Hematopoietic multipotent progenitor cell treated with erythropoietin and hydrocortisone succinate and interleukin-3 and kit ligand, for 4 days (in vitro differentiated cells): ENCODE measurements at regions not wholly inside any gene's neighbourhood (a gene's known extent, or its start where the extent isn't known, plus 50 kb on each side); places are given as distances from the start of the nearest gene placed in this dataset.
A peak's percentile ranks its signal among the peaks of the same experiment; 100 is the strongest.
"Not testable (repeated sequence)": the region's sequence is repeated elsewhere in the genome, so short reads cannot be mapped to it uniquely, and the experiment has no call there.

Source experiments
- DNase-seq: peaks from one replicate; pipeline ENCODE4 v3.0.0-alpha.2; 2015

DNA sequence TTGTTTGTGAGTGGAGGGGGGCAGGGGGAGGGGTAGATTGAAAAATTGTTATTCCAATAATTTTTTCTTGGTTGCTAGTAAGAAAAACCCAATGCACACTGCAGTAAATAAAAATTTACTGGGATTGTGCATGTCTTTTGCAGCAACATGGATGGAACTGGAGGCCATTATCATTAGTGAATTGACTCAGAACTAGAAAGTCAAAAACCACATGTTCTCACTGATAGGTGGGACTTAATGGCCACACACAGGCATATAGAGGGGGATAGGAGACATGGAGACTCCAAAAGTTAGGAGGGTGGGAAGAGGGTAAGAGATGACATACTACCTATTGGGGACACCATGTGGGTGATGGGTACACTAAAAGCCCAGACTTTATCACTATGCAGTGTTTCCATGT, 67.2 kb downstream of the BUB3 start:
- no peak for DNase-seq

DNA sequence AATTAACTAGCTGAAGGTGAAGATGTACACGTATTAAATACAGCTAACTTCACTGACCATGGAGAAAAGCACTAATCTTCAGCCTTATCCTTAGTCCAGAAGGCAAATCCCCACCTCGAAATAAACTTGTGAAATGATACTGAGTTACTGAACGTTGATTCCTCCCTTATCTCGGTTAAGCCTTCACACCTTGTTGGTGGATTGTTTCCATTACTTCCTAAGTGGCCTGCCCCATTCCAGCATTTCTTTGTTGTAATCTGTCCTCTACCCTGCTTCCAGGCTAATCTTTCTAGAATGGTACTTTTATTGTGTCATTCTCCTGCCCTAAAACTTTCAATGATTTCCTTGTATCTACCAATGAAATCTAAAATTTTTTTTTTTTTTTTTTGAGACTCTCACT, 68.6 kb downstream of the BUB3 start:
- DNase-seq: no peak

DNA sequence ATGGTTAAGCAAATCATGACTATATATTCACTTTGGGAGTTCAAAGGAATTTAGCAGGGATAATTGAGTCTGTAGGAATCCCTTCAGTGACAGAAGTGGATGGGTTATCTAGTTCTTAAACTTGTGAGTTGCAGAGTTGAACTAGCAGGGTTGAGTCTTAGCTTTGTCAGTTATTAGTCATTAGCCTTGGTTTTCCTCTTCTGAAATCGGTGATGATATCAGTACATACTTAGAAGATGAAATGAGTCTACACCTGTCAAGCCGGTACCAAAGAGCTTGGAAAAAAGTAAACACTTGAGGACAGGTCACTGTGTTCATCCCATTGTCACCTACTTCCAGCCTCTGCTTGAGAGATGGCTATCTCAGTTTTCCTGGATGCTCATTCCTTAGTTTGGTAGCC, 73.5 kb downstream of the BUB3 start:
- no peak for DNase-seq

DNA sequence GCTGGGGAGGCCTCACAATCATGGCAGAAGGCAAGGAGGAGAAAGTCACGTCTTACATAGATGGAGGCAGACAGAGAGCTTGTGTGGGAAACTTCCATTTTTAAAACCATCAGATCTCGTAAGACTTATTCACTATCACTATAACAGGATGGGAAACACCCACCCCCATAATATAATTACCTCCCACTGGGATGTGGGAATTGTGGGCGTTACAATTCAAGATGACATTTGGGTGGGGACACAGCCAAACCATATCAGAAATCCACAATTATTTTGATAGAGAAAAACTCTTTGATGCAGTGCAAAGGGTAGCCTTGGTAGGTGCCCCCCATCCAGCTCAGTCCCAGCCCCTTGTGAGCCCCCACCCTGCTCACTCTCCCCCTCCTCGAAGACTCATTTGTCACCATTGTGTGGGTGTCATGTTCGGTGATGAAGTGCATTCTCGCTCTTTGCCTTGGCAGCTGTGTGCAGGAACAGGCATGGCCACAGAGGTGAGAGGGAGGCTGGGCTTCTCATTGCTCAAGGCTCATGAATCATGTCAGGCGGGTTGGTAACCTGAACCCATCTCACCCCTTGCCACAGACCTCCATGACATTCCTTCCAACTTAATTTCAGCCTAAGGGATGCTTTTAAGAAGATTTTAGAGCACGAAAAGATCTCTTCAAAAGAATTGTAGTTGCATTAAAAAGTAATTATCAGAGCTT, 75.9 kb downstream of the BUB3 start:
- no peak for DNase-seq

DNA sequence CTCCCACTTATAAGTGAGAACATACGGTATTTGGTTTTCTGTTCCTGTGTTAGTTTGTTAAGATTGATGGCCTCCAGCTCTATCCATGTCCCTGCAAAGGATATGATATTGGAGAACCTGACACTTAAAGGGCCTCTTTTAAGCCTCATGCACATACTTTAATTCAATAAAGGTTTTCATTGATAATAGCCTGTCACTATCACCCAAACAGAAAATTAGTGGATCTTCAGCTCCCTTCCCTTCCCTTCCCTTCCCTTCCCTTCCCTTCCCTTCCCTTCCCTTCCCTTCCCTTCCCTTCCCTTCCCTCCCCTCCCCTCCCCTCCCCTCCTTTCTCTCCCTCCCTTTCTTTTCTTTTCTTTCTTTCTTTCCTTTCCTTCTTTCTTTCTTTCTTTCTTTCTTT, 78.7 kb downstream of the BUB3 start:
- not testable (repeated sequence) for DNase-seq

DNA sequence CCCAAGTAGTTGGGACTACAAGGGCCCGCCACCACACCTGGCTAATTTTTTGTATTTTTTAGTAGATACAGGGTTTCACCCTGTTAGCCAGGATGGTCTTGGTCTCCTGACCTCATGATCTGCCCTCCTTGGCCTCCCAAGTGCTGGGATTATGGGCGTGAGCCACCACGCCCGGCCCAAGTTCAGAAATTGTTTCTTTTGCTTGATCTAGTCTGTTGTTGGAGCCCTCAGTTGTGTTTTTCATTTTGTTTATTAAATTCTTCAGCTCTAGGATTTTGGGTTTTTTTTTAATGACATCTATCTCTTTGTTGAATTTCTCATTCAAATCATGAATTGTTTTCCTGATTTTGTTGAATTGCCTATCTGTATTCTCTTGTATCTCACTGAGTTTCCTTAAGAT, 80.8 kb downstream of the BUB3 start:
- not testable (repeated sequence) for DNase-seq

DNA sequence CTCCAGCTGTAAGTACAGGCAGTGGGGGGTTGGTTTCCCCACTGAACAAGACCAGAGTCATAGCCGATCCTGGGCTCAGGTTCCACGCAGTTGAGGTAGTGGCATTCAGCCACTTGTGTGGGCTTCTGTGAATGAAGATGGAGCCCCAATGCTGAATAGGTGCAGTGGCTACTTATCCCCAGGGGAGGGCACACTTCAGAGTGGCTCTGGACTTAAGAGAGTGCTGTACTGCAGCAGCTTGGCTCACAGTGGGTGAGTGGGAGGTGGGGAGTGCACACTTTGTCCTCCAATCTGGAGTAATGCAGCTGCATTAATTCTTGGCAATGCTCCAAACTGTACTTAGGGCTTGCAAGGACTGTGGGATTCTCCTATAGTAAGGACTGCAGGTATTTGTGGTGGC, 81.9 kb downstream of the BUB3 start:
- no peak for DNase-seq

DNA sequence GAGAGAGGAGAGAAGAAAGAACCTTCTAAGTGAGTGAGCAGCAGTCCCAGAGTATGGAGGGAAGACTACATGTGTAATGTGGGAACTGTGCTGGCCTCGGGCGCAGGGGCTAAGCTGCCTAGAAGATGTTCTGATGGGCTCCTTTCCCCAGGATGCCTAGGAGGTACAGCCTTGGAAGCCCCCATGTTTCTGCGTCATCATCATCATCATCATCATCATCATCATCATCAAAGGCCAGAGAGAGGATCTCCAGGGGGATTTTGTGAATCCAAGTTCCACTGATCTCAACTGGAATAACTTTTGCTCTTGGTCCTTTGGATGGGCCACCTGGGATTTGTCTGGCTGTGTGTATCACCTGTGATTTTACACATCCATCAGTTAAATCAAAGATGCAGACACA, 86.0 kb downstream of the BUB3 start:
- DNase-seq: no peak

DNA sequence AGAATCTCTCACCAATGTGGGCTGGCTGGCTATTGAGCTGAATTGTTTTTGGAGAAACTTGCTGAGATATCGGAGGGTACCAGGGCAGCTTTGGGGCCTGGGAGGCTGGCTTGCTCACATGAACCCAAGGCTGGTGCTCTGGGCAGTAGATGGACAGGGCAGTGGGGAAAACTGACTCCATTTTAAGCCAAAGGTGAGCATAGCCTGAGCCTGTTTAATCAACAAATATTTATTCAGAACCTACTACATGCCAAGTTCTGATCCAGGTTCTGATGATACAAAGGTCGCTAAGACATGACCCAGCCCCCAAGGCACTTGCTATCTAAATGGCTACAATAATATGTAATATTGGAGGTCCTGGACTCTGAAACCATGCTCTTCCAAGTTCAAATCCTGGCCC, 86.6 kb downstream of the BUB3 start:
- DNase-seq: no peak

DNA sequence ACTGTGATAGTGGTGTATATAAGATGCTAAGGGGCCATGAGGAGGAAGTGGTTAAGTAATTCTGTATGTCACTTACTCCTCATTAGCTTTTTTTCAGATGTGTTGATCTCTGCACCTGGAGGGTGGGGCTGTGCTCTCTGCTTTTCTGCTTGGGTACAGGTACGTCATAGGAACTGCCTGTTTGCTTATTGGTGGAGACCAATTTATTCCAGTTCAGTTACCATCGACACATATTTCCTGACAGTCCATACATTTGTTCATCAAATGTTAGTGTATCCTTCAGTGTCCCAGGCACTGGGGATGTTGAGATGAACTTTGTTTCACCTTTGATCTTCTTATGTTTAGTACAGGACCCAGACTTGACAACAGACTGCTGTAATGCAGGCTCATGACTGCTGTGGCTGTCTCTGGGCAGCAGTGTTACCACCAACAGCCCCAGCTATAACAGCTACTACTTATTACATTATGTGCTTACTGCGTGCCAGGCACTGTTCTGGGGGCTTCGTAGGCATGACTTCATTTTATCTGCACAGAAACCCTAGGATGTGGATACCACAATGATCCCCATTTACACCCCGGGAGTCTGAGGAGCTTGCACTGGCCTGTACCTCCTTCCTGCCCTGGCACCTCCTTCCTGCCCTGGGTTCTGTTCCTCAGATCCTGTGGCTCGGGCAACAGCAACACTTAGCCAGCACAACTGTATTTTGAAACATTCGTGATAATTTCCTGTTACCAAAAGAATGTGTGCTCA, 87.4 kb downstream of the BUB3 start:
- DNase-seq: peak; percentile 39

DNA sequence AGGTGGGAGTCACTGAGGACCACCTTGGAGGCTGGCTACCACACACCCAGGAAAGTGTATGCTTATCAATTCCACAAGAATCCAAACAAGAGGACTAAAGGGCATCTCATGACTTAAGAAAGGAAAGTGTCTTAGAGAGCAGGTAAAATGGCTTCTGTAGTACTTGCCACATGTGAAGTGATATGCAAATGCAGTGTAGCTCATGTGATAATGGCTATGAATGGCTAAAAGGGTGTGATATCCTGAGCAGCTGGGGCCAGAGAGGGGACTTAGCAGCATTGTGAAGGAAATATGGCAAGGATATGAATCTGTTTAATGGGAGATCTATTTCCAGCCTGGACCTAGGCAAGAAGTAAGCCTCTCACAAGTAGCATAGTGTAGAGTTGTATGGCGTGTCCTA, 90.5 kb downstream of the BUB3 start:
- no peak for DNase-seq

DNA sequence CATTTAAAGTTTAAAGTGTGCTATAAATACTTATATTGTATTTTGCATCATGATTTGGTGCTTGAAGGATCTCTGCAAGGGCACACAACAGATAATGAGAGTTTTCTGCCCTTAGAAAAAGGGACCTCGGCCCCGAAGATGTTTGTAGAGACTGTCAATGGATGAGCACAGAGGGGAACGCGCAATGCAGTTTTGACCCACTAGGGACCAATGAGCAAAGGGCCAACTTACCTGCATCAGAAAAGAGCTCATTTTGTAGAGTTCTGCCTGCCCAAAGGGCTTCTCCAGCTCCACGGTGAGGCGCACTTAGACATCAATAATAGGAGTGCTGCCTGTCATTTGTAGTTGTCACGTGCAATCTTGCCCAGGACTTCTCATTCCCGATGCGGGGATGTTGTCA, 91.1 kb downstream of the BUB3 start:
- DNase-seq: no peak

DNA sequence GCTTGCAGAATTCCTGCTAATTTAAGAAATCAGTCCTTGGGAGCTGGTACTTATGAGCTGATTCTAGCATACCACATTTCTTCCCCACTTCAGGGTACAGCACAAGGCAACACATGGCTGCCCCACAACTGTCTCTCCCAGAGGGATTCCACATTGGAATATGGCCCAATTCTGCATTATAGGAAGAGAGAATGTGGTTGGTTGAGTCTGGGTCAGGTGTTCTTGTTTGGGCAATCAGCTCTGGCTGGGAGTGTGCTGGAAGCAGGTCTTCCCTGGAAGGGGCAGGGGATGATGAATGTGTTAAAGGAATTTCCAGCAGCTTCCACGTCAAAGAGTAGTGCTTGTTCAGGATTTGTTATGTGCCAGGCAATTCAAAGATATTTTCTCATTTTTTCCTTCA, 95.7 kb downstream of the BUB3 start:
- no peak for DNase-seq

DNA sequence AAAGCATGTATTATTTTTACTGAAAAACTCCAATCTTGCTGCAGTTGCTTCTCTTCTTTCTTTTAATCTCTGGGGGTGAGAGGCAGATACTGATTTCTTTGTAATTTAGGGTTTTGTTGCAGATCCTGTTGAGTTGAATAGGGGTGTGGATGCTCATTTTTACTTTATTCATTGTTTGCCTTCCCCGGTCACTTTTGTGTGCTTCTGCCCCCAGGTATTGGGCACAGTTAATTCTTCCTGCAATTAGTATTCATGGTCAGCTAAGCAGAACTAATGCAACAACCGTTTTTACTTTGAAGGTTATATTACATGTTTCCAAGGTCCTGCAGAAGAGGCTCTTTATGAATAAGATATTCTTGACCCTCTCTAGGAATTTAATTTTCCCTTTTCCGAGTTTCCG, 96.4 kb downstream of the BUB3 start:
- DNase-seq: no peak

DNA sequence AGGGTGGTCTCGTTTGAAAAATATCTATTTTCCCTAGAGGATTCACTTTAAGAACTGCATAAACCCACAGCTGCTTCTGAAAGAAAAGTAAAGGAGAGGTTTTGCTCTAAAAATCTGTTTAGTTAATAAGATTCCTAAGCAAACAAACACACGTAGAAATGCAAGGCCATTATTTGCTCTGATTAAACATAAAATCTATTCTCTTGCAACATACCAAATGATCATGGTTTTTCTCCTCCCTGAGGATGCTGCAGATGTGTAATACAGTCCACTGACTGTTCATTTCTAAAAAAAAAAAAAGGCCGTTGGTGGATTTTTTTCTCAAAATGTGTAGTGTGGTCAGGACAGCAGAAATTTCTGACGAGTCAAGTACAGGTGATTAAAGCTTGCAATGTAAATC, 98.6 kb downstream of the BUB3 start:
- DNase-seq: no peak

DNA sequence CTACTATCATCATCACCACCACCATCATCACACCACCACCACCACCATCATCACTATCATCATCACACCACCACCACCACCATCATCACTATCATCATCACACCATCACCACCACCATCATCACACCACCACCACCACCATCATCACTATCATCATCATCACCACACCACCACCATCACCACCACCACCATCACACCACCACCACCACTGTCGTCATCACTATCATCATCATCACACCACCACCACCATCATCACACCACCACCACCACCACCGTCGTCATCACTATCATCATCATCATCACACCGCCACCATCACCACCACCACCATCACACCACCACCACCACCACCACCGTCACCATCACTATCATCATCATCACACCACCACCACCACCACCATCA, 100.1 kb downstream of the BUB3 start:
- not testable (repeated sequence) for DNase-seq

DNA sequence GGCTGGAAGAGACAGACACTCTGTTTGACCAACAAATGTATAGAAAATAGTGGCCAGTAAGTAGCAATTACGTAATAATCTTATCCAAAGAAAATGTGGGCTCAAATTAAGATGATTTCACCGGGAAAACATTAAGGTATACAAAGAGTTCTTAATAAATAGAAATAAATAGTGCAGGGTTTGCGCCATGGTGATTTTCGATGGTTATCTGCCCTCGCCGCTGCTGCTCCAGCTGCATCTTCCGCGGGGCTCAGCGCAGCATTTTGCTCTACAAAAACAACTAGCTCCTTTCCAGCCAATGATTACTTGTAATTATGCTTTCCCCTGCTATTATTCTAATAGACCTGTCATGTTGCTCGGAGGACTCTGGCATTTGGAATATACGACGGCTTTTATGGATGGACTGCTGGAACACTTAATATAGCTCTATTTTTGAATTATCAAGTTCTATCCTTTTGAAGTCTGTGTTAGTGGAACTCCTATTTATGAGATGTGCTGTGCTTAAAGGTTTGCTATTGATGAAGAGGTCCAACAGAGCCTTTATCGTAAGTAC, 103.8 kb downstream of the BUB3 start:
- DNase-seq: no peak

DNA sequence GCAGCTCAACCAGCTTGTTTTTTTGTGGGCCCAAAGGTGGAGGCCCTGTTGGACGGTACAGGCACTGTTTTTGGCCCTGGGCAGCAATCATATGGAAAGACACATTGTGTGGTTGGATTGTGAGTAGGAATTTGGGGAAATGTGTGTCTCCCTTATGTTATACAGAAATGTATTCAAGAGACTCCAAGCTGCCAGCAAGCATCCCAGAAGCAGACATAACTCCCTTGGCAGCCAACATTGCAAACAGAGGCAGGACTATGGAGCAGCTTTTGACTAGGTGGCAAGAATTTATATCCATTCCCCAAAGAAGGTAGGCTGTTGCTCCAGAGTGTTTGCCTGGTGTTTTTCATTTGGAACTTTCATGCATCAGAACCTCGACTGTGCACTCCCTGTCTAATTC, 104.9 kb downstream of the BUB3 start:
- no peak for DNase-seq

DNA sequence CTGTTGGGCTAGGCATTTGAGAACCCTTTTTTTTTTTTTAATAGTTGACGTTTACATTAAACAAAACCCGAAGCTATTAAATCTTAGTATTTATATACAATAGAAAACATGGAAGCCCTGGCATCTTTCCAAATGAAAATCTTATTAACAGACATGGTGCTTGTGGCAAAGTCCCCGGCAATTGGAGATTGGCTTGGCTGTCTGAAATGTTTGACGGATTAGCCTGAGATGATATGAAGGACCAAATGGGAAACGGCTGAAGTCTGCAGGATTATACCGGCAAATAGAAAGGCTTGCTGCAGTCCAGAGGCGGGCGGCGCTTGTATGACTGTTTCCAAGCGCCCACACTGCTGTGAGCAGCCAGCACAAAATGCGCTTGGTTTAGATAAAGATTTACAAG, 105.6 kb downstream of the BUB3 start:
- DNase-seq: no peak

DNA sequence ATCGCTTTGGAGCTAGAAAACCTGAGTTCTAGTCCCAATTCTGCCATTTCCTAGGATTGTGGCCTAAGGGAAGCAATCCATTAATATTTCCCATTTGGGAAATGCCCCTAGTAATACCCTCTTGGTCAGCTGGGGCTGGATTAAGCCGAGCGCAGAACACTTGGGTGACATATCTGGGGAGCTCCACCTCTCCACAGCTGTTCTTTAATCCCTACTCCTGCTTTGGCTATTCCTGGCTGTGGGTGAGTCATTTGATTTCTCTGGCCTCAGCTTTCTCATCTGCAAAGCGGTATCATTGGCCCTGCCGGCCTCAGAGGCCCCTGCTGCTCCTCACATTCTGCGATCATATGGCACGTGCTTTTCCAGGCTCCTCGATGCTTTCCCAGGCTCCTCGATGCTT, 108.3 kb downstream of the BUB3 start:
- DNase-seq: no peak

DNA sequence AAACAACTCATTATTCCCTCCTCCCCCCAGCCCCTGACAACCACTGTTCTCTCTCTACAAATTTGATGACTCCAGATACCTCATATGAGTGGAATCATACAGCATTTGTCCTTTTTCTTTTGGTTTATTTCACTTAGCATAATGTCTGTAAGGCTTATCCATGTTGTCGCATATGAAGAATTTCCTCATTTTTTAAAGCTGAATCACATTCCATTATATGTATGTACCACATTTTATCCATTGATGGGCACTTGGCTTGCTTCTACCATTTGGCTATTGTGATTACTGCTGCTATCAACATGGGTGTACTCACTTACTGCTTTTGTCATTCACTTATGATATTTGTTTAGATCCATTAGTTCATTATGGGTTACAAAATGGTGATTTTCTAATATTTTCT, 112.8 kb downstream of the BUB3 start:
- no peak for DNase-seq

DNA sequence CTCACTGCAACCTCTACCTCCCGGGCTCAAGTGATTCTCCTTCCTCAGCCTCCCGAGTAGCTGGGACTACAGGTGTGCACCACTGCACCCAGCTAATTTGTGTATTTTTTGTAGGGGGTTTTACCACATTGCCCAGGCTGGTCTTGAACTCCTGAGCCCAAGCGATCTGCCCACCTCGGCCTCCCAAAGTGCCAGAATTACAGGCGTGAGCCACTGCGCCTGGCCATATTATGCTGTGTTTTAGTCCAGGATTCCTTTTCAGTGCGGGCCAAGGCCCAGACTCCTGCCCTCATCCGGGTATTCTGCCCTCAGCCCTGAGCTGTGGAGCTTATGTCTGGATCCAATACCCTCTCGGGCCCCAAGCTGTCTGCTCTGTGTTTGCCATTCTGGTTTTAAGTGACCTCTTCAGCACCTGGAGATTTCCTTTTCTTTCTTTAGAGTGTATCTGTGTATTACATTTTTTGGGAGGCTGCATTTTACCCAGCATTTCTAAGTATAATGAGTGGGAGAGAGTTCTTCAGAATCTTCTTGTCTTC, 114.9 kb downstream of the BUB3 start:
- DNase-seq: no peak

DNA sequence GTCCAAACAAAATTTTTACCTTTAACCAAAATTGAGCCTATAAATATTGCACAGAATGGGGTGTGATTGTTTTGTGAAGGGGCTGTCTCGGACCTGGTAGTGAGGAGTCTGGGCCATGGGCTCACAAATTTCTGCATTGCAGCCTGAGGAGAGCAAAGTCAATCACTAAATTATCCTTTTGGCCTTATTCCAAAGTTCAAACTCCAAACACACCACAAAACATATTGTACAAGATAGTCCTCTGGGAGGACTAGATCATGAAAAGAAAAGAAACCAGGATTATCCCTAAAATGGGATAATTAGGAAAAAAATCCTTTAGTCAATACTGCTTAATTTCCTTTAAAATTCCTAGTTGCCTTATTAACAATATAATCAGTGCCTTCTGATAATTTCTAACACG, 115.5 kb downstream of the BUB3 start:
- DNase-seq: no peak

DNA sequence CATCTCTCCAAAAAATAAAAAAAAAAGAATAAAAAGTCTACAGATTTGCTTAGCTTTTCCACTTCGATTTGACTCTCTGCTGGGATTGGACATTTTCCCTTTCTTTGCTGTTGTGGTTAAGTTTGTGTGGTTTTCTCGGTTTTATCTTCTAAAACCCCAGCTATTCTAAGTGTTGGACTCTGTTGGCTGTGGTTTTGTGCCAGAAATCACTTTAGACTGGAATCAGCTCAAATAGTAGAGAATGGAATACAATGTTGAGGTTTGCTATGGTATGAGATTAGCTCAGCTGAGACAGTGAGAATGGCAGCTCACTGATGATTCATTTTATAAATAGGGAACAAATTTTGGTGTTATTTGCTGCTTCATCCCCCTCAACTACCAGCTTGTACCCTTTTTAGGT, 116.0 kb downstream of the BUB3 start:
- DNase-seq: peak; percentile 3
